ENCODE measurements at regions not wholly inside any gene's neighbourhood (a gene's known extent, or its start where the extent isn't known, plus 50 kb on each side); places are given as distances from the start of the nearest gene placed in this dataset.

DNA sequence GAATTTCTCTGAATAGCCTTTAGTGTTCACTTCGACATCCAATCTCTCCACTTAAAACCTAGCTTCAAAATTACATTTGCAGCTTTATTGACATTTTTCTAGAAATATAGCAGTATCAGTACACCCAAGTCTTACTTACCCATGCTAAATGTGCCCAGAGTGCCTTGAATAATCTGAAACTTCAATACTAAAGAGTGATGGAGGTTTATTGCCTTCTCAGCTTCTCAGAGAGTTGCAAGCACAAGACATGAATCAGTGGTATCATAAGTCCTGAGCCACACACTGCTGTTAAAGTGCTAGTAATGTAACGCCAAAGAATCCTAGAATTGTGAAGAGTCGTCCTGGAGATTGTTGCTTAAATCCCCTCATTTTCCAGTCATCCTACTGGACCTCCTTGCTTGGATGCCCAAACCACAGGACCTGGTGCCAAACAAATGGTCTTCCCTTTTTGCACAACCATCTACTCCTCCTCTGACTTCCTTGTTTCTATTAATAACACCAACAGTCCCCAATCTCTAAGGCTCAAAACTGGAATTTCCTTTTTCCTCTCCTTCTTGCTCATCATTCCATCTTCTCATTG, 83.2 kb upstream of the SPATS2L start:
- TF ChIP-seq, protein P1, sequence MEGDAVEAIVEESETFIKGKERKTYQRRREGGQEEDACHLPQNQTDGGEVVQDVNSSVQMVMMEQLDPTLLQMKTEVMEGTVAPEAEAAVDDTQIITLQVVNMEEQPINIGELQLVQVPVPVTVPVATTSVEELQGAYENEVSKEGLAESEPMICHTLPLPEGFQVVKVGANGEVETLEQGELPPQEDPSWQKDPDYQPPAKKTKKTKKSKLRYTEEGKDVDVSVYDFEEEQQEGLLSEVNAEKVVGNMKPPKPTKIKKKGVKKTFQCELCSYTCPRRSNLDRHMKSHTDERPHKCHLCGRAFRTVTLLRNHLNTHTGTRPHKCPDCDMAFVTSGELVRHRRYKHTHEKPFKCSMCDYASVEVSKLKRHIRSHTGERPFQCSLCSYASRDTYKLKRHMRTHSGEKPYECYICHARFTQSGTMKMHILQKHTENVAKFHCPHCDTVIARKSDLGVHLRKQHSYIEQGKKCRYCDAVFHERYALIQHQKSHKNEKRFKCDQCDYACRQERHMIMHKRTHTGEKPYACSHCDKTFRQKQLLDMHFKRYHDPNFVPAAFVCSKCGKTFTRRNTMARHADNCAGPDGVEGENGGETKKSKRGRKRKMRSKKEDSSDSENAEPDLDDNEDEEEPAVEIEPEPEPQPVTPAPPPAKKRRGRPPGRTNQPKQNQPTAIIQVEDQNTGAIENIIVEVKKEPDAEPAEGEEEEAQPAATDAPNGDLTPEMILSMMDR (IDR thresholded peaks at IDR 0.05), result no peak
- no peak for TF ChIP-seq POLR2AphosphoS5 (IDR thresholded peaks at IDR 0.05)

Measured in esophagus muscularis mucosa (tissue), 3 donors.